ENCODE measurements at regions not wholly inside any gene's neighbourhood (a gene's known extent, or its start where the extent isn't known, plus 50 kb on each side); places are given as distances from the start of the nearest gene placed in this dataset.

DNA sequence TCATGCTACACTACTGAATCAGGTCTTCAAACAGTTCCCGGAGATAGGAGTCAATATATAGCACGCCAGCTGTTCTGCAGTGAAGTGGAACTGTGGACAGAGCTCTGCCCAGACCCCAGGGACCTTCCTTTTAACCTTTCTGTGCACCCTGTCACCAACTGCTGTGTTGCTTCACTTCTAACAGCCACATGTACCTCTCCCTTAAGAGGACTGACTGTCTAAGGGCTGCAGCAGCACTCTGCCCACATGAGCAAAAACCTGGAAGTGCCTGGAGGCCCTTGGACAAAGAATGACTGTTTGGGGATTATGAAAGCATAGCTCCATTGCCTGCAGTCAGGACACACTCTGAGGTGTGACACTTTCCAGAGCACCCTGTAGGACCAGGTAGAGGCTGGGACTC, 88.3 kb upstream of the CTNNB1 start:
- H3K27ac ChIP-seq = no peak overlapping the region
- H3K4me3 ChIP-seq = no peak overlapping the region
- H3K4me1 ChIP-seq = no peaks in the 10 kb centered on the region
- H3K27me3 ChIP-seq = no peaks in the 10 kb centered on the region
- TF ChIP-seq POLR2A (IDR thresholded peaks at IDR 0.05) = no peak
- 76 to 94% (median 82%) methylated on average over 2 of the region's 2 CpGs for WGBS, 5 donors
- no peaks in the 10 kb centered on the region for H3K9me3 ChIP-seq
- intact Hi-C loops (cut with DNase I; ENCODE audit: low total_unique reads) = no loop called here
- no peak for DNase-seq
- H3K36me3 ChIP-seq = no peaks in the 10 kb centered on the region

DNA sequence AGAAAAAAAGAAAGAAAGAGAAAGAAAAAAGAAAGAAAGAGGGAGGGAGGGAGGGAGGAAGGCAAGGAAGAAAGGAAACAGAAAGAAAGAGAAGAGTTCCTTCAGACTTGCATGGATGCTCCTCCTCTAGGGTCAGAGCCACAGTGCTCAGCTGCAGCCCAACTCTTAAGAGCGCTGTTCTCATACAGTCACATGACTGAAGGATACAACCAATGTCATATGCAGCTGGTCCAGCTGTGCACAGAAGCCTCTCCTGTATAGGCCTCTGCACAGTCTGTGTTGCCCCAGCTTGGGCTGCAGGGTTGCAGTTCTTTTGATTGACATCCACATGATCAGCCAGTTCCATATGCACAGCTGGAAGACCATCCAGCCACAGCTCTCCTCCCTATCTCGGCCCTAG, 86.8 kb upstream of the CTNNB1 start:
- no peak for DNase-seq
- Histone ChIP-seq H3K4me3 (no peak overlapping the region), H3K4me1 (peaks cover 0 to 8% (median 5%) of the 10 kb centered on the region in 4 donors), H3K27ac (no peak overlapping the region), H3K27me3 (no peaks in the 10 kb centered on the region), H3K9me3 (no peaks in the 10 kb centered on the region), H3K36me3 (no peaks in the 10 kb centered on the region)
- TF ChIP-seq POLR2AphosphoS5 (IDR thresholded peaks at IDR 0.05) = no peak
- TF ChIP-seq EP300 (IDR thresholded peaks at IDR 0.05) = no peak
- TF ChIP-seq, protein P1, sequence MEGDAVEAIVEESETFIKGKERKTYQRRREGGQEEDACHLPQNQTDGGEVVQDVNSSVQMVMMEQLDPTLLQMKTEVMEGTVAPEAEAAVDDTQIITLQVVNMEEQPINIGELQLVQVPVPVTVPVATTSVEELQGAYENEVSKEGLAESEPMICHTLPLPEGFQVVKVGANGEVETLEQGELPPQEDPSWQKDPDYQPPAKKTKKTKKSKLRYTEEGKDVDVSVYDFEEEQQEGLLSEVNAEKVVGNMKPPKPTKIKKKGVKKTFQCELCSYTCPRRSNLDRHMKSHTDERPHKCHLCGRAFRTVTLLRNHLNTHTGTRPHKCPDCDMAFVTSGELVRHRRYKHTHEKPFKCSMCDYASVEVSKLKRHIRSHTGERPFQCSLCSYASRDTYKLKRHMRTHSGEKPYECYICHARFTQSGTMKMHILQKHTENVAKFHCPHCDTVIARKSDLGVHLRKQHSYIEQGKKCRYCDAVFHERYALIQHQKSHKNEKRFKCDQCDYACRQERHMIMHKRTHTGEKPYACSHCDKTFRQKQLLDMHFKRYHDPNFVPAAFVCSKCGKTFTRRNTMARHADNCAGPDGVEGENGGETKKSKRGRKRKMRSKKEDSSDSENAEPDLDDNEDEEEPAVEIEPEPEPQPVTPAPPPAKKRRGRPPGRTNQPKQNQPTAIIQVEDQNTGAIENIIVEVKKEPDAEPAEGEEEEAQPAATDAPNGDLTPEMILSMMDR (IDR thresholded peaks at IDR 0.05) = no peak
- no peak for TF ChIP-seq POLR2A (IDR thresholded peaks at IDR 0.05)
- WGBS, 5 donors = 72 to 88% (median 81%) methylated on average over 2 of the region's 2 CpGs
- intact Hi-C loops (cut with DNase I; ENCODE audit: low total_unique reads) = no loop called here

DNA sequence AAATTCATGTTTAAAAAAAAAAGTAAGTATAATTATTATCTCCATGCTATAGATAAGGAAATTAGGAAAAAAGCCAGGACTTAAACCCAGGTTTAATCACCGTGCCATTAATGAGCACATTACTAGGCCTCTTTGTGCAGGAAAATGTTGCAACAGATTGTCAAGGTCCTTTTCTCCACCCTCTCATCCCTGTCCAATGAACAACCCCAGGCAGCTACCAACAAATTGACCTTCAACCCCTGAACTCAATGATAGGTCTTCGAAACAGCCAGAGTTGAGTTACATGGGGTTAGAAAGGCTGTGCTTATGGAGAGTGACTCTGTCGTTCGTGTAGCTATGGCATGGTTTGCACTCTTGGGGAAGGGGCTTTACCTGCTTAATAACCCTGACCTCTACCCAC, 84.2 kb upstream of the CTNNB1 start:
- no peak overlapping the region for H3K27ac ChIP-seq
- 88 to 96% (median 93%) methylated on average over 4 of the region's 4 CpGs for WGBS, 5 donors
- H3K36me3 ChIP-seq = no peaks in the 10 kb centered on the region
- TF ChIP-seq POLR2AphosphoS5 (IDR thresholded peaks at IDR 0.05) (no peak), EP300 (IDR thresholded peaks at IDR 0.05) (no peak), POLR2A (IDR thresholded peaks at IDR 0.05) (no peak)
- TF ChIP-seq, protein P1 (IDR thresholded peaks at IDR 0.05) = no peak
- H3K4me3 ChIP-seq = no peak overlapping the region
- H3K27me3 ChIP-seq = no peaks in the 10 kb centered on the region
- DNase-seq = no peak
- no peaks in the 10 kb centered on the region for H3K9me3 ChIP-seq
- intact Hi-C loops (cut with DNase I; ENCODE audit: low total_unique reads) = no loop called here
- H3K4me1 ChIP-seq = peaks cover 0 to 22% (median 7%) of the 10 kb centered on the region in 4 donors

DNA sequence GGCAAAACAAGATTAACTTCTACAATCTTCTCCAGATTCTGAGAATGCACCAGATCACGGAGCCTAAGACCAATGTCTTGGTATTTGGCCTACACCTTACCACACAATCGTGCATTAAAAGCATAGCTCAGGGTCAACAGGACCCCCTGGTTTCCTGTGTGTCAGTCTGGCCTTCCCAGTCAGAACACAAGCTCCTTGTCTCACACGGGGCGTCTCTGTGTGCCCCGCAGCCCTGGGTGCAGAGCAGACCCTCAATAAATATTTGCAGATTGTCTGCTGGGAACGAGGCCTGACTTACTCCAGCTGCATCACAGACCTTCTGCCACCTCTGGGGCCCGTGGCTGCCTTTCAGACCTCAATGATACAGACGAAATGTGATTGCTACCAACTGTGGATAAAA, 82.5 kb upstream of the CTNNB1 start:
- intact Hi-C loops (cut with DNase I; ENCODE audit: low total_unique reads) = no loop called here
- Histone ChIP-seq H3K4me1 (peaks cover 0 to 22% (median 7%) of the 10 kb centered on the region in 4 donors), H3K36me3 (no peaks in the 10 kb centered on the region), H3K27ac (peak overlapping the region in 3 of 5 donors; percentile 48 to 50 (median 48)), H3K27me3 (no peaks in the 10 kb centered on the region), H3K9me3 (no peaks in the 10 kb centered on the region), H3K4me3 (no peak overlapping the region)
- DNase-seq = no peak
- TF ChIP-seq POLR2A (IDR thresholded peaks at IDR 0.05) = no peak
- TF ChIP-seq, protein P1 (IDR thresholded peaks at IDR 0.05) = no peak
- no peak for TF ChIP-seq EP300 (IDR thresholded peaks at IDR 0.05)
- TF ChIP-seq POLR2AphosphoS5 (IDR thresholded peaks at IDR 0.05) = no peak
- 44 to 59% (median 50%) methylated on average over 8 of the region's 8 CpGs for WGBS, 5 donors

DNA sequence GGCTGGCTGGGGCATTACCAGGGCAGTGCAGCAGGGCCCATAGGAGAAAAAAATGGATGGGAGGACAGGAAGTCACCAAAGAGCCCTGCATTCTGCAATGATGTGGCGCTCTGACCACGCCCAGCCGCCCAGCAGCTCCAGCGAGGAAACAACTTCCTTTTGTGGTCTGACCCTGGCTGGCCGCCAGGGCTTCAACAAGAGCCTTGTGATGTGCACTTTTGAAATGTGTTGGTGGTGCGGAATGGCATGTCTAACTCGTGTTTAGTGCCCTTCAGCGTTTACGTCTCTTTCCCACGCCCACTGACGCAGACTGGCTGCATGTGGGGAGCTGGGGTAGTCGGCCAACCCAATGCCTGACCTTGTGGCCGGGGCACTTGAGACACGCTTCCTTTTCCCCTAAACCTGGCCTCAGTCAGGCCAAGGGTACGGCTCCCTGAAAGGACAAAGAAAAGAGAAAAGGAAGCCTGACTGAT, 81.9 kb upstream of the CTNNB1 start:
- intact Hi-C loops (cut with DNase I; ENCODE audit: low total_unique reads) = no loop called here
- no peak for TF ChIP-seq POLR2A (IDR thresholded peaks at IDR 0.05)
- TF ChIP-seq EP300 (IDR thresholded peaks at IDR 0.05) = no peak
- TF ChIP-seq, protein P1 (IDR thresholded peaks at IDR 0.05) = no peak
- peak in 2 of 3 donors; percentile 48 to 56 for TF ChIP-seq POLR2AphosphoS5 (IDR thresholded peaks at IDR 0.05)
- 21 to 40% (median 29%) methylated on average over 15 of the region's 15 CpGs for WGBS, 5 donors
- no peaks in the 10 kb centered on the region for H3K36me3 ChIP-seq
- DNase-seq = peak; percentile 86 to 94
- H3K27me3 ChIP-seq = no peaks in the 10 kb centered on the region
- H3K4me1 ChIP-seq = peaks cover 0 to 22% (median 7%) of the 10 kb centered on the region in 4 donors
- peak overlapping the region in 4 of 5 donors; percentile 9 to 50 (median 48) for H3K27ac ChIP-seq
- H3K9me3 ChIP-seq = no peaks in the 10 kb centered on the region
- H3K4me3 ChIP-seq = no peak overlapping the region
